ENCODE measurements at regions not wholly inside any gene's neighbourhood (a gene's known extent, or its start where the extent isn't known, plus 50 kb on each side); places are given as distances from the start of the nearest gene placed in this dataset.
A peak's percentile ranks its signal among the peaks of the same experiment; 100 is the strongest.

DNA sequence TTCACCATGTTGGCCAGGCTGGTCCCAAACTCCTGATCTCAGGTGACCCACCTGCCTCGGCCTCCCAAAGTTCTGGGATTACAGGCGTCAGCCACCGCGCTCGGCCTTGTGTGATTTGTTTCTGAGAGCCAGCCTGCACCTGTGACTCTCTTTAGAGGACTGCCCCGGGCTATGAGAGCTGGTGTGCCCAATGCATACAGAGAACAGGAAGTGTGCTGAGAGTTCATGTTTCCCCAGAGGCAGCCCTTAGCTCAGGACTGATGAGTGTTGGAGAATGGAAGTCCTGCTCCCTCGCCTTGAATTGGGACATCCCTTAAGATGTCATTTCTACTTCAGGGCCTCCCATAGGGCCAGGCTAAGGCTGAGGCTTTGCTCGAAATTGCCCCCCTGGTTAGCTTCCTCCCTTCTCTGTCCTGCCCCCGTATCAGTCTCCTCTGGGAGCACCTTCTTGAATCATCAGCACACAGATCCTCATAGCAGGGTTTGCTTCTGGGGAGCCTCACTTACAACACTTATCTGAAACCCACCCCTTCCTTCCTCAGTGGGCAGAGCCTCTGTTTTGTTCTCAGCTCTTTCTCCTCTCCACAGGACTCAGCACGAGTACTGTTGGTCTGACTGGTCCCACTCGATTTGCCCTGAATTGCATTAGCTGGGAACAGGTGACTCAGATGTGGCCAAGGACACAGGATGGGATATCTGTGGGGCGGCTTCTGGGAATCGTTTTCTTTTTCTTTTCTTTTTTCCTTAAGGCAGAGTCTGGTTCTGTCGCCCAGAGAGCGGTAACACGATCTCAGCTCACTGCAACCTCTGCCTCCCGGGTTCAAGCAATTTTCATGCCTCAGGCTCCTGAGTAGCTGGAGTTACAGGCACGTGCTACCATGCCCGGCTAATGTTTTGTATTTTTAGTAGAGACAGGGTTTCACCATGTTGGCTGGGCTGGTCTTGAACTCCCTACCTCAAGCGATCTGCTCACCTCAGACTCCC lies 80.1 kb downstream of the UBIAD1 start:
- no peaks in the 10 kb centered on the region for H3K79me2 ChIP-seq (ENCODE audit: insufficient read depth, low read length)
- H3K36me3 ChIP-seq (ENCODE audit: insufficient read depth, low read length), result no peaks in the 10 kb centered on the region
- no peaks in the 10 kb centered on the region for H4K20me1 ChIP-seq (ENCODE audit: insufficient read depth, low read length)
- H3K4me2 ChIP-seq (ENCODE audit: insufficient read depth, low read length), result no peak overlapping the region
- H3K27me3 ChIP-seq (ENCODE audit: insufficient read depth, low read length), result peaks cover 34% of the 10 kb centered on the region
- no peaks in the 10 kb centered on the region for H3K9me3 ChIP-seq (ENCODE audit: low read depth, low read length)
- no peak overlapping the region for H3K4me3 ChIP-seq (ENCODE audit: insufficient read depth, low read length)
- no peaks in the 10 kb centered on the region for H3K4me1 ChIP-seq (ENCODE audit: insufficient read depth, low read length)
- H2AFZ ChIP-seq (ENCODE audit: low read length), result no peak overlapping the region
- TF ChIP-seq, protein P1, sequence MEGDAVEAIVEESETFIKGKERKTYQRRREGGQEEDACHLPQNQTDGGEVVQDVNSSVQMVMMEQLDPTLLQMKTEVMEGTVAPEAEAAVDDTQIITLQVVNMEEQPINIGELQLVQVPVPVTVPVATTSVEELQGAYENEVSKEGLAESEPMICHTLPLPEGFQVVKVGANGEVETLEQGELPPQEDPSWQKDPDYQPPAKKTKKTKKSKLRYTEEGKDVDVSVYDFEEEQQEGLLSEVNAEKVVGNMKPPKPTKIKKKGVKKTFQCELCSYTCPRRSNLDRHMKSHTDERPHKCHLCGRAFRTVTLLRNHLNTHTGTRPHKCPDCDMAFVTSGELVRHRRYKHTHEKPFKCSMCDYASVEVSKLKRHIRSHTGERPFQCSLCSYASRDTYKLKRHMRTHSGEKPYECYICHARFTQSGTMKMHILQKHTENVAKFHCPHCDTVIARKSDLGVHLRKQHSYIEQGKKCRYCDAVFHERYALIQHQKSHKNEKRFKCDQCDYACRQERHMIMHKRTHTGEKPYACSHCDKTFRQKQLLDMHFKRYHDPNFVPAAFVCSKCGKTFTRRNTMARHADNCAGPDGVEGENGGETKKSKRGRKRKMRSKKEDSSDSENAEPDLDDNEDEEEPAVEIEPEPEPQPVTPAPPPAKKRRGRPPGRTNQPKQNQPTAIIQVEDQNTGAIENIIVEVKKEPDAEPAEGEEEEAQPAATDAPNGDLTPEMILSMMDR (IDR thresholded peaks at IDR 0.05; ENCODE audit: extremely low read depth, low read depth, low read length), result no peak
- no peak overlapping the region for H3K27ac ChIP-seq (ENCODE audit: low read depth, low read length)
- DNase-seq (ENCODE audit: insufficient read length, low spot score, missing footprints), result peak; percentile 36

DNA sequence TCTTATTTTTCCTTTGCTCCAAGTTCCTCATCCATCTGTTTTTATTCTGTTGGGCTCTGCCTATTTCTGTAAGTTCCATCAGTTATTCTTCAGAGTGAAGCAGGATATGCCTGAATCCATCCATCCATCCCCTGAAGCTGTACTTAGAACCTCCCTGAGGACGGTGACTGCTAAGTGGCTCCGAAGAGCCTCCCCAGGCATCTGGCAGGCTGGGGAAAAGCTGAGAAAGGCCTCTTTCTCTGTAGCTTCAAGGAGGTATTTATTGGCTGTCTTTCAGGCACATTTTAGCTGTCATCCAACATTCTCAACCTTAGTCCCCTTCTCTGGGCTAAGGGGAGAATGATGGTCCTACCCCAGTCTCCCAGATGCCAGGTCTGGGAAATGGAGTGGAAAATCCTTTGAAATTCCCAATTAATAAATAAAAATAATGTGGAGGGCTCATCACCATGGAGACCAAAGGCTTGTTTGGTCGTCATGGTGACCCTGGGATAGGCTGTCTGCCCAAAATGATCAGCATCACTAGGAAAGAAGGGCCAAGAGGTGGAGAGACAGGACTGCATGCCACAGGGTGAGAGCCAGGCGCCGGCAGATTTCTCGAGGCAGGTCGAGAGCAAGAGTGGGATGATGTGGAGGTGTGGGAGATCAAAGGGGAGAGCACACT lies 82.0 kb downstream of the UBIAD1 start:
- H3K27ac ChIP-seq (ENCODE audit: low read depth, low read length), result no peak overlapping the region
- TF ChIP-seq, protein P1 (IDR thresholded peaks at IDR 0.05; ENCODE audit: extremely low read depth, low read depth, low read length), result no peak
- H3K4me2 ChIP-seq (ENCODE audit: insufficient read depth, low read length), result no peak overlapping the region
- H4K20me1 ChIP-seq (ENCODE audit: insufficient read depth, low read length), result no peaks in the 10 kb centered on the region
- DNase-seq (ENCODE audit: insufficient read length, low spot score, missing footprints), result peak; percentile 80
- H3K79me2 ChIP-seq (ENCODE audit: insufficient read depth, low read length), result no peaks in the 10 kb centered on the region
- H2AFZ ChIP-seq (ENCODE audit: low read length), result no peak overlapping the region
- no peaks in the 10 kb centered on the region for H3K9me3 ChIP-seq (ENCODE audit: low read depth, low read length)
- H3K36me3 ChIP-seq (ENCODE audit: insufficient read depth, low read length), result no peaks in the 10 kb centered on the region
- H3K4me3 ChIP-seq (ENCODE audit: insufficient read depth, low read length), result no peak overlapping the region
- H3K27me3 ChIP-seq (ENCODE audit: insufficient read depth, low read length), result peaks cover 38% of the 10 kb centered on the region
- H3K4me1 ChIP-seq (ENCODE audit: insufficient read depth, low read length), result no peaks in the 10 kb centered on the region

DNA sequence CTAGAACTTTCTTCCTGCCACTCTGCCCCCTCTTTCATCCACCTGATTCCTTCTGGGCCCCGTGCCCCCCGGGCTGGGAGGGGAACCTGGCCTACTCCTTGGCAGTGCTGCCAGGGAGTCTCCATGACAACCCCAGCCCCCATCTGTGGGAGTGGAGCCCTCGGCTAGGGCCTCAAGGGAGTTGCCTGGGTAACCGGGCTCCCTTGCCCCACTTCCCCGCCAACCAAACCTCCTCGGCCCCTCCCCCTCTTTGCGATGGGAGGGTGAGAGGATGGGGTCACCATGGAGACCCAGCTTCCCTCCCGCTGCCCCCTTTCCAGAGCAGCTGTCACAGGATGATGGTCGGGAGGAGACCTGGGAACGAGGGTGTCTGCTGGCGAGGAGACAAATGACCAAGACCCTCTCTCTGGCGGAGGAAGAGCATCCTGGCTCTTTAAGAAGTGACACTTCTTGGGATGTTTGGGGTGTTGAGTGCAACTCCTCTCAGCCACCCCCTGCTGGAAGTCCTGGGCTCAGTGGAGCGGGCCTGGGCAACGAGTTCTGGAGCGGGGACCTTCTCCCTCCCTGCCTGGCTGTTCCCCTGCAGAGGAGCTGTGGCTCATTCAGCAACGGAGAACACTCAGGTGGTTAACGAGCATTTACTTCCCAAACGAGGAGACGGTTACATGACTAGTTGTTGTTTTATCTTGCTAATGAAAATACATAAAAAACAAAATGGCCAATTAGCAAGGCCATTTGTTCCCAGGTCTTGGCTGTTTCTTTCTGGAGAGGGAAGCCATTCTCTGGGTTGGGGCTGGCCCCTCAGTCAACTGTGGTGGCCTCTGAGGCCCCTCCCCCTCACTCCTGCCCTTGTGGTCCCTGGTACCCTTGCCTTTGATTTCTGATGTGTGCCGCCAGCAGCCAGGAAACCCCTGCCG lies 82.8 kb downstream of the UBIAD1 start:
- DNase-seq (ENCODE audit: insufficient read length, low spot score, missing footprints), result peak; percentile 23
- H3K9me3 ChIP-seq (ENCODE audit: low read depth, low read length), result no peaks in the 10 kb centered on the region
- H3K4me2 ChIP-seq (ENCODE audit: insufficient read depth, low read length), result no peak overlapping the region
- H3K79me2 ChIP-seq (ENCODE audit: insufficient read depth, low read length), result no peaks in the 10 kb centered on the region
- H3K27ac ChIP-seq (ENCODE audit: low read depth, low read length), result no peak overlapping the region
- peaks cover 35% of the 10 kb centered on the region for H3K27me3 ChIP-seq (ENCODE audit: insufficient read depth, low read length)
- TF ChIP-seq, protein P1 (IDR thresholded peaks at IDR 0.05; ENCODE audit: extremely low read depth, low read depth, low read length), result no peak
- H3K4me1 ChIP-seq (ENCODE audit: insufficient read depth, low read length), result no peaks in the 10 kb centered on the region
- no peaks in the 10 kb centered on the region for H4K20me1 ChIP-seq (ENCODE audit: insufficient read depth, low read length)
- H3K4me3 ChIP-seq (ENCODE audit: insufficient read depth, low read length), result no peak overlapping the region
- H2AFZ ChIP-seq (ENCODE audit: low read length), result no peak overlapping the region
- H3K36me3 ChIP-seq (ENCODE audit: insufficient read depth, low read length), result no peaks in the 10 kb centered on the region
